ENCODE measurements at regions not wholly inside any gene's neighbourhood (a gene's known extent, or its start where the extent isn't known, plus 50 kb on each side); places are given as distances from the start of the nearest gene placed in this dataset.
"Not testable (repeated sequence)": the region's sequence is repeated elsewhere in the genome, so short reads cannot be mapped to it uniquely, and the experiment has no call there.

GRCh38 chr3:124636863-124637296, 93.4 kb upstream of the UMPS start:
- DNase-seq (ENCODE audit: low read depth): no peak

DNA sequence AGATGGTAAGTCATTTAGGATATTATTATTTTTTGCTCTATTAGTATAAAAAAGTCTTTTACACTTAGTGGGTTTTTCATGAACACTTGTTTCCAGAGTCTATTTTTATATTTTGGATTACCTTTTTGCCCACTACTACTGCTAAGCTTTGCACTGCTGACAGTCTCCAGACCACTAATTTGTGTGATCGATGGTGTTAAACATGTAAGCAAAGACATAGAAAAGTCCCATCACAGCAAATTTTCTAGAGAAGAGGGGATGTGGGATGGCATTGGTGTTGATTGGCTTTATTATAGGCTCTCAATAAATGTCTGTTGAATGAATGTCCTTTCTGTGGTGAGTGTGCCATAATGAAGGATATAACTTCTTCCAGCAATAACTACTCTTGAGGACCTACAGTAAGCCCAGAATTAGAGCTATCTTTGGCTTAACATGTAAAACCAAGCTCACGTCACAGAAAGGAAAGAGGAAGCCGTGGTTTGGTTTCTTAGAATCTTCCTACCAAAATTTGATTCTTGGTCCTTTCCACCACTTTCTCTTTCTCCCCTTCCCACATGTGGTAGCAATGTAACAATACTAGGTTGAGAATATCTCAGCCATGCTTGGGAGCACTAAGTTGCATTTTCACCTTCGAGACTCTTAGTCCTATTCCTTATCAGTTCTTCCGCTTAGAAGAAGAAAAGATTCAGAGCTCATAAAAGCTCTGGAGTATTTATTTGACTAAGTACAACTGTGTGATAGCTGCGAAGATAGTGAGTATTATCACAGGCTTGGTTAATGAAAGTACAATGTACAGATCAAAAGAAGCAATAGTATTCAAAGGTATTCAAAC, 90.6 kb upstream of the UMPS start:
- DNase-seq (ENCODE audit: low read depth): no peak

GRCh38 chr3:124640635-124641306, 89.5 kb upstream of the UMPS start:
- no peak for DNase-seq (ENCODE audit: low read depth)

DNA sequence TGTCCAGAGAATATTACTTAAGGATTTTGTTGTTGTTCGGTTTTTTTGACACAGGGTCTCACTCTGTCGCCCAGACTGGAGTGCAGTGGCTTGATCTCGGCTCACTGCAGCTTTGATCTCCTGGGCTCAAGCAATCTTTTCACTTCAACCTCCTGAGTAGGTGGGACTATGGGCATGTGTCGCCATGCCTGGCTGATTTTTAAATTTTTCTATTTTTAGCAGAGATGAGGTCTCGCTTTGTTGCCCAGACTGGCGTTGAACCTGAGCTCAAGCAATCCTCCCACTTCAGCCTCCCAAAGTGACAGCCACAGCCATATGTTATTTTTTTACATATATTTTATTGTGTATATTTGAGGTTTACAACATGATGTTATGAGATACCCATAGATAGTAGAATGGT, 86.8 kb upstream of the UMPS start:
- DNase-seq (ENCODE audit: low read depth): no peak

GRCh38 chr3:124646186-124646585, 84.1 kb upstream of the UMPS start:
- not testable (repeated sequence) for DNase-seq (ENCODE audit: low read depth)

GRCh38 chr3:124648551-124648950, 81.7 kb upstream of the UMPS start:
- DNase-seq (ENCODE audit: low read depth): no peak

- DNase-seq (ENCODE audit: low read depth): no peak
These were observed 79.5 kb upstream of the UMPS start for GRCh38 chr3:124650798-124651197.

GRCh38 chr3:124651416-124651815, 78.8 kb upstream of the UMPS start:
- DNase-seq (ENCODE audit: low read depth): not testable (repeated sequence)

GRCh38 chr3:124652009-124652408, 78.2 kb upstream of the UMPS start:
- DNase-seq (ENCODE audit: low read depth): no peak

GRCh38 chr3:124653071-124653796, 77.0 kb upstream of the UMPS start:
- no peak for DNase-seq (ENCODE audit: low read depth)

DNA sequence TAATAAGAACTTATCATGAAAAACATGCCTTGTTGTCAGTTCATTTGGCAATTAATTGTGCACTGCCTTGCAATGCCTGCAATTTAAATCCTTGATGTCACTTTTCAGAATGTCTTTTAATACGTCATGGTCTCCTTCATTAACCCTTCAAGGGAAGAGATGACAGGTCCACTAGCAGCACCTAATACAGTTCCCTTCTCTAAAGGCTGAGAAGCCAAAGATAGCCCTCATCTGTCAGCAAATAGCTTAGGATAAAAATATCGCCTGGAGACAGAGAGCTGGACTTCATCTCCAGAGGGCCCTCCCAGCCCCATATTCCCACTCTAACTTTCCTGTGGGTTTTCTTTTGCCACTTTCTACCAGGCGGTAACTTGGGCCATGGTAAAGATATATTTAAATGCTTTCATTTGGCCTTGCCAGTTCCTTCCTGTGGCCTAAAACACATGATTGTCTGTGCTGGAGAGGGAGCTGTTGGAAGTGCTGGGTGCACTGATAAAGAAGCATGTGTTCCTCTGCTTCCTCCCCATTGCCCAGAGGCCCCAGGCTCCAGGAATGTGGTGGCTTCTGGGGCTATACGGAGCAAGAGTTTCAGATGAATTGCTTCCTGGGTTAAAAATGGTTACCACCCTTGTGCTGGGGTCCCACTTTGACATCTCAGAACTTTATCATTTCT, 76.3 kb upstream of the UMPS start:
- DNase-seq (ENCODE audit: low read depth): no peak

GRCh38 chr3:124654470-124654845, 75.8 kb upstream of the UMPS start:
- no peak for DNase-seq (ENCODE audit: low read depth)

- DNase-seq (ENCODE audit: low read depth): no peak
These were observed 73.7 kb upstream of the UMPS start for GRCh38 chr3:124656531-124656930.

DNA sequence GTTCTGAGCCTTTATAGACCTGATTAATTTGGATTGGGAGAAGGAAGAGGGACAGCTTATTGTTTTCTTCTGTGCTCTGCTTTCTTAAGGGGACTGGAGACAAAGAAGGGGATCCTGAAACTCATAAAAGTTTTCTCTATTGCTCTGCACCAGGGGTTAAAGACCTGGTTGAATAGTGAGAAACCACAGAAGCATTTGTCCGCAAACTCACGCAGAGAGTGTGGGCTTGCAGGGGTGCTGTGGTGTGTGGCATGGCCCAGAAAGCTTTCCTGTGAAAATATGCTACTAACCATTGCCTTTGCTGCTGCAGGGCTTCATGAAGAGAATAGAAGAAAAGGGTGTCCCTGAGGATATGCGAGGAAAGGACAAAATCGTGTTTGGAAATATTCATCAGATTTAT, 73.1 kb upstream of the UMPS start:
- no peak for DNase-seq (ENCODE audit: low read depth)

DNA sequence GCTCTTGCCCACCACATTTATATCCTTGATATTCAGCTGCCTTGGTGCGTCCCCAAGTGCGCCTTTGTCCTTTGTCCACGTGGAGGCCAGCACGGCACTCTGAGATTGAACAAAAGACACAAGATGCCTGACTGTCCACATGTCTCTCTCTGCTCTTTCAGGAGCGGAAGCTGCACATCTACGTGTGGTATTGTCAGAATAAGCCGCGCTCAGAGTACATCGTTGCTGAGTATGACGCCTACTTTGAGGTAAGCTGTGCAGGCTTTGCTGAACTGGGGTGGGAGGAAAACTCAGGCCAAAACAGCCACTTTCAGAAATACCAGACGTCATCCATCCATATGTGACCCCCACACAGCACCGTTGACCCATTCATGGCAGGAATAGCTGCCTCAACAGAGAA, 72.0 kb upstream of the UMPS start:
- no peak for DNase-seq (ENCODE audit: low read depth)

GRCh38 chr3:124659175-124659574, 71.1 kb upstream of the UMPS start:
- no peak for DNase-seq (ENCODE audit: low read depth)

DNA sequence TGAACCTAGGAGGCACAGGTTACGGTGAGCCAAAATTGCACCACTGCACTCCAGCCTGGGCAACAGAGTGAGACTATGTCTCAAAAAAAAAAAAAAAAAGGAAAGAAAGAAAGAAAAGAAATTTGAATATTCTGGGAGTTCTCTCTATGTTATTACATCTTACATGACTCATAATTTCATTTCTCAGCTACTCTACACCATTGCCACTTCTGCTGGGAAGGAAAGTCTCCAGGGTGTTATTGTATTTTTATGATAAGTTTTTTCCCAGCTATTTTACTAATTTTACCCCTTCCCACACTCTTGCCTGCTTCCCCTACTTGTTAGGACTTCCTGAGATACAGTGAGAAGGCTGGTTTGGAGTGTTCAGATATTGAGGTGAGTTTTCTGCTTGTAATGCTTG, 69.7 kb upstream of the UMPS start:
- DNase-seq (ENCODE audit: low read depth): no peak

DNA sequence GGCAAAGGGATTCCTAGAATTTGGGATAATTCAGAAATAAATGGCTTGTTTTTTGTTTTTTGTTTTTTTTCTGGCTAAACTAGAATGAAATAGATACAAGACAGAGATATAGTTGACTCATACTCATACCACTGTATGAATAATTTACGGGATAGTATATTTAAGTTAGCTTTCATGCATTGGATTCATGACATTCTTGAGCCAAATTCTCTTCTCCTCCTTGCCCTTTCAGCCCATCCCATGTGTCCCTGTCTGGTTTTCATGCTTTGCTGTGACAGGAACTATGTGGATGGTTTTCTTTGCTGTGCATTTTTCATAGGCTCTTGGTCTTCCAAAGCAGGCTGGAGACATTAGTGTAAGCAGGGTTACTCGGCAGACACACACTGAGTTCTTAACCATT, 66.6 kb upstream of the UMPS start:
- no peak for DNase-seq (ENCODE audit: low read depth)

GRCh38 chr3:124664804-124665203, 65.4 kb upstream of the UMPS start:
- DNase-seq (ENCODE audit: low read depth): no peak

DNA sequence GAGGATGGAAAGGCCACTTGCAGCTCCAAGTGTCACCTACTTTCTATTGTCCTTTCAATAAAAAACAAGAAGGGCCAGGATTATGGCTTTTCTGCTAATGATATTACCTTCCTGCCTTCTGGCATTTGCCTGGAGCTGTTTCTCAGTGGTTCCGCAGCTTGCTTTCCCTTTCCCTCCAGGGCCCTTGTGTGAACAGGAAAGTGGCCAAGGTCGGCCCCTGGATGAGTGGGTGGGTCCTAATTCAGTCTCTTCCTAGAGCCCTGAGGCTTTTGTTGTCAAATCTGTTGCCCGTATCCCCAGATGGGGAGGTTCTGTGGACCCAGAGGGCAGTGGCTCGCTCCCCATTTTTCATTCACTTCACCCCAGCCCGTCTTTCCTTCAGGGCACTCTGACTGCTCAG, 64.2 kb upstream of the UMPS start:
- DNase-seq (ENCODE audit: low read depth): no peak

GRCh38 chr3:124669470-124669869, 60.8 kb upstream of the UMPS start:
- DNase-seq (ENCODE audit: low read depth): no peak

DNA sequence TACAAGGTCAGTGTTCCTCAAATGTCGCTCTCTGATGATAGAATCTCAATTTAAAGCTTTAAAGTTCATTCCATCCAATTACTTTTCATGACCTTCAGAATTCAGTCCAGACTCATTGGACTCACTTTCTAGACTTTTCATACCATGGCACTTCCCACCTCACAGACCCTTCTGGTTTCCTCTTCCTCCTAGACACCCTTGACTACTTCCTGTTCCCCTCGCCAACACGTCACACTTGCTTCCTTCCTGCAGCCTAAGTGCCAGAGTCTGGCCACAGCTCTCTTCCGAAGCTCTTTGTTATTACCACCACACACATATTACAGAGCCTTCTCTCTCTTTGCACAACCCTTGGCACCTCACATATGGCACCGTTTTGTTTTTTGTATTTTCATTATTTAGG, 59.1 kb upstream of the UMPS start:
- DNase-seq (ENCODE audit: low read depth): no peak

GRCh38 chr3:124674336-124674735, 55.9 kb upstream of the UMPS start:
- no peak for DNase-seq (ENCODE audit: low read depth)
